ENCODE measurements at regions not wholly inside any gene's neighbourhood (a gene's known extent, or its start where the extent isn't known, plus 50 kb on each side); places are given as distances from the start of the nearest gene placed in this dataset.

DNA sequence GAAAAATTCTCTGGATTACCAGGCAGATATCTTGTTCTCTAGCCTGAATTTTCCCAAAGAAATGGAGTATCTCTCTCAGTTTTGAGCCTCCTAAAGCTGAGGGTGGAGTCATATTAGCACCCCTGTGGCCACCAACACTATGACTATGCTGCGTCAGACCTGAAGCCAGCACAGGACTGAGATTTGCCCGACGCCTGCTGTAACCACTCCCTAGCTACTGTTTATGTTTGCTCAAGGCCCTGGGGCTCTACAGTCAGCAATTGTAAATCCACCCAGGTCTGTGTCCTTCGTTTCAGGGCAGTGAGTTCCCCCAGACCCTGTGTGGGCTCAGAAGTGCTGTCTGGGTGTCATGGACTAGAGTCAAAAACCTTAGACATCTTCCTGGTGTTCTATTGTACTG is 61.4 kb downstream of the ZXDA start:
- no peak for DNase-seq

GRCh38 chrX:57822818-57823217 is 87.4 kb downstream of the ZXDA start:
- DNase-seq, result no peak

- no peak for DNase-seq
Measured at GRCh38 chrX:57822398-57822797, 87.9 kb downstream of the ZXDA start.

GRCh38 chrX:57821703-57822387 is 88.4 kb downstream of the ZXDA start:
- peak; percentile 15 to 62 for DNase-seq

DNA sequence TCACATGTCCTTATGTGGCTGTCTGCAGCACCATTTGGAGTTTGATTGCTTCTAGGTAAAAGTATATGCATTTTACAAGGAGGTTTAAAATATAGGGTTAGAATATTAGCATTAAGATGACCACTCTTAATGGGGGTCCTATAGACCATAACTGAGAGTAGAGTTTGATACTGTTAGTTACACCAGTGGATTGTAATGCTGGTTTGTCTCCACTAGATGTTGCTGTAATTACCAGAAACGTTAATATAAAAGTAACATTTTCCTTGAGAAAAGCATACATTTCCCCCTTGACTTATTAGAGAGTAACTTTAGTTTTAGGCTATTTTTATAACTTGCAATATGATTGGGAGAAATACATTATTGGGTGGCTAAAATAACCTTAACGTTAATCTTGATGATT is 93.0 kb downstream of the ZXDA start:
- DNase-seq, result no peak

DNA sequence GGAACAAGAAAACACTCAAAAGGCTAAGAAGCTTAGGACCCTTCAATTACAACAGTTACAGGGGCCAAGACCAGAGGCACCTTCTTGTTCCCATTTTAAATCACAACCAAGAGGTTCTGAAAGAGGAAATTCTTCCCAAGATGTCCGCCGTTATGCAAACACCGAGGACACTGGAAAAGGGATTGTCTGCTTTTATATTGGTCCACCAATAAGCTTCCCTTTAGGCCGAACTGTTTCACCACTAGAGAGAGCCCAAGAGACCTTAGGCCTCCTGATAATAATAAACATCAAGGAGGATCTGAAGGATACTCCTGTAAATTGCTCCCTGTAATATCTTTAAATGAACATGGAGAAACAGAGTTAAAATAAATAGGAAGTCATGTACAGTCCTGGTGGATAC is 92.6 kb upstream of the NLRP2B start:
- DNase-seq, result no peak

DNA sequence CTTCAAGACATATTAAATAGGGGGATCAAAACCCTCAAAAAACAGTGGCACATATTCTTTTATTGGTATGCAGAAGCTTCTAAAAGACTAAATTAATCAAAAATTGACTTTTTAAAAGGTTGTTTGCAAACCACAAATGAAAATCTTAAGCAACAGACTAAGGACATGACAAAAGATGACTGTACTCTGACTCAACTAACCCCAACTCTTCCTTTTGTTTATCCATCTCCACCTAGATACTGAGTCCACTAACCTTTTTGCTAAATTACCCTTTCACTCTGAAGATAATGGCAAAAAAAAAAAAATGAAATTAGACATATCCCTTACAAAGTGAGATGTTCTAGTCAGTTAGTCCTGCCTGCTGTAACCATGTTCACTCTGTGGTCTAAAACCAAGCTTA is 91.6 kb upstream of the NLRP2B start:
- DNase-seq, result no peak

DNA sequence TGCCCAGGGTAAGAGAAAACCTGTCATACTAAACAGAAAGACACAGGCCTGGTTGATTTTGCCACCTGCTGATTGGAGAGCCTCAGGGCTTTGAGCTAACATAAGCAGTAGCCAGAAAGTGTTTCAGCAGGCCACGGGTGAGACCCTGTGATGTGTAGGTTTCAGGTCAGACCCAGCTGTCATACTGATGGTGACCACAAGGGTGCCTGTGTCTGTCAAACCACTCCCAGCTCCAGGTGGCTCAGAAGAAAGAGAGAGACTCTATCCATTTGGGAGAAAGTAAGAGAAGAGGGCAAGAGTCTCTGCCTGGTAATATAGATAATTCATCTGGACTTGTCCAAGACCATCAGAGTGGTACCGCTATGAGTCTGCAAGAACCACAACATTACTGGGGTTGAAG is 72.8 kb upstream of the NLRP2B start:
- no peak for DNase-seq

GRCh38 chrX:57741107-57741506 is 61.0 kb upstream of the NLRP2B start:
- no peak for DNase-seq

DNA sequence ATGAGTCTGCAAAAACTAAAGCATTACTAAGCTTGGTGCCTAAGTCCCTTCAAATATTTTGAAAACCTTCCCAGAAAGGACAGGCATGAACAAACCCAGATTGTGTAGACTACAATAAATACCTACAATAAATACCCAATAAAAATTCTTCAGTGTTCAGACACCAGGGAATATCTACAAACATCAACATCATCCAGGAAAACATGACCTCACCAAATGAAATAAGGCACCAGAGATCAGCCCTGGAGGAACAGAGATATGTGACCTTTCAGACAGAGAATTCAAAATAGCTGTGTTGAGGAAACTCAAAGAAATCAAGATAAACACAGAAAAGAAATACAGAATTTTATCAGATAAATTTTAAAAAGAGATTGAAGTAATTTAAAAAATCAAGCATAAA is 57.8 kb upstream of the NLRP2B start:
- no peak for DNase-seq
